Suprapubic skin (tissue), 3 donors: ENCODE measurements at regions not wholly inside any gene's neighbourhood (a gene's known extent, or its start where the extent isn't known, plus 50 kb on each side); places are given as distances from the start of the nearest gene placed in this dataset.

Experiments used
- EP300 ChIP-seq: sonication (generic); formaldehyde crosslinking; IDR thresholded peaks from one replicate; pipeline ENCODE4 v1.6.1; 2017; ENCODE audit warnings: antibody characterized with exemption
- POLR2A ChIP-seq, 2 donors: fragments of 450-650 bp; IDR thresholded peaks; one replicate each; pipeline ENCODE4 v1.6.1; 2017; ENCODE audit warnings: antibody characterized with exemption in 2 of 2, mild to moderate bottlenecking in 2 of 2, moderate library complexity in 2 of 2
- TF ChIP-seq, protein P1 (sequence below), 2 donors: fragments of 200-600 bp in 1 of 2; fragments of 450-650 bp in 1 of 2; sonication (generic) in 1 of 2; IDR thresholded peaks; one replicate each; pipeline ENCODE4 v1.5.1; 2016 to 2019; ENCODE audit warnings: antibody characterized with exemption in 2 of 2, mild to moderate bottlenecking in 1 of 2, moderate library complexity in 1 of 2

DNA sequence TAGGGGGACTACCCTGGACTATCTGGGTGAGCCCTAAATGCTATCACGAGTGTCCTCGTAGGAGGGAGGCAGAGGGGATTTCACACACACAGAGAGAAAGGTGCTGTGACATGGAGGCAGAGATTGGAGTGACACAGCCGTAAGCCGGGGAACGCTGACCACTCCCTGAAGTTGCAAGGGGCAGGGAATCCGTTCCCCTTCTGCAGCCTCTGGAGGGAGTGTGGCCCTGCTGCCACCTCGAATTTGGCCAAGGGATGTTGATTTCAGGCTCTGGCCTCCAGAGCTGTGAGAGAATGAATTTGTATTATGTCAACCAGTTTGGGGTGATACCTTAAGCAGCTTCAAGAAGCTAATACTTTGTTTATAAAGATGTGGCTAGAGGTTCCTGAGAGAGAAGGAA, 137.7 kb downstream of the ACTL8 start:
- TF ChIP-seq, protein P1, sequence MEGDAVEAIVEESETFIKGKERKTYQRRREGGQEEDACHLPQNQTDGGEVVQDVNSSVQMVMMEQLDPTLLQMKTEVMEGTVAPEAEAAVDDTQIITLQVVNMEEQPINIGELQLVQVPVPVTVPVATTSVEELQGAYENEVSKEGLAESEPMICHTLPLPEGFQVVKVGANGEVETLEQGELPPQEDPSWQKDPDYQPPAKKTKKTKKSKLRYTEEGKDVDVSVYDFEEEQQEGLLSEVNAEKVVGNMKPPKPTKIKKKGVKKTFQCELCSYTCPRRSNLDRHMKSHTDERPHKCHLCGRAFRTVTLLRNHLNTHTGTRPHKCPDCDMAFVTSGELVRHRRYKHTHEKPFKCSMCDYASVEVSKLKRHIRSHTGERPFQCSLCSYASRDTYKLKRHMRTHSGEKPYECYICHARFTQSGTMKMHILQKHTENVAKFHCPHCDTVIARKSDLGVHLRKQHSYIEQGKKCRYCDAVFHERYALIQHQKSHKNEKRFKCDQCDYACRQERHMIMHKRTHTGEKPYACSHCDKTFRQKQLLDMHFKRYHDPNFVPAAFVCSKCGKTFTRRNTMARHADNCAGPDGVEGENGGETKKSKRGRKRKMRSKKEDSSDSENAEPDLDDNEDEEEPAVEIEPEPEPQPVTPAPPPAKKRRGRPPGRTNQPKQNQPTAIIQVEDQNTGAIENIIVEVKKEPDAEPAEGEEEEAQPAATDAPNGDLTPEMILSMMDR (IDR thresholded peaks at IDR 0.05), result no peak
- TF ChIP-seq POLR2A (IDR thresholded peaks at IDR 0.05) (no peak), EP300 (no peak)
